ENCODE measurements at regions not wholly inside any gene's neighbourhood (a gene's known extent, or its start where the extent isn't known, plus 50 kb on each side); places are given as distances from the start of the nearest gene placed in this dataset.

GRCh38 chr1:18056545-18056944 is 51.1 kb upstream of the IGSF21 start:
- no peak for TF ChIP-seq EZH2 (IDR thresholded peaks at IDR 0.05)
- no peak for TF ChIP-seq POLR2AphosphoS5 (IDR thresholded peaks at IDR 0.05; ENCODE audit: borderline replicate concordance, low read depth, low read length)
